HepG2 (cell line): ENCODE measurements at regions not wholly inside any gene's neighbourhood (a gene's known extent, or its start where the extent isn't known, plus 50 kb on each side); places are given as distances from the start of the nearest gene placed in this dataset.

Experiments used
- ATAC-seq: fragments of 200-7000 bp; cut with Tn5 transposase; 3 replicates; pipeline ENCODE4 v1.9.1; 2020; ENCODE audit warnings: mild to moderate bottlenecking, moderate library complexity
- BruUV-seq: library from RNA; stranded (reverse); fragments of 400-500 nt; replicated peaks from 2 replicates; lab custom pipeline; 2021; lab: Mats Ljungman, UMichigan
- CTCF ChIA-PET: fragments of 300-600 bp; formaldehyde crosslinking; extraction: SDS; loops from one replicate; lab custom pipeline; 2021; ENCODE audit warnings: low total read pairs, inconsistent platforms, low intra/inter-chr PET ratio; lab: Yijun Ruan, JAX
- POLR2A ChIA-PET: fragments of 350-600 bp; sonication (Branson Sonifier 250); formaldehyde crosslinking; loops from one replicate; lab custom pipeline; 2020; ENCODE audit warnings: antibody characterized with exemption, inconsistent platforms; lab: Yijun Ruan, JAX
- DNase-seq: peaks from one replicate; pipeline ENCODE4 v3.0.0-alpha.2; 2015; ENCODE audit warnings: low spot score
- FAIRE-seq: peaks from 3 replicates; lab custom pipeline; 2011; peaks lifted over from hg19 to GRCh38; lab: Jason Lieb, UNC
- H2AFZ ChIP-seq: one replicate; pipeline ENCODE4 v1.6.1; 2011; ENCODE audit warnings: low read length, inconsistent platforms
- H3K27ac ChIP-seq: fragments of 300-600 bp; 3 replicates; pipeline ENCODE4 v1.8.0; 2011; ENCODE audit warnings: mixed run types, mild to moderate bottlenecking, mixed read lengths, low read length, inconsistent platforms; ENCODE audit not compliant: insufficient read depth; ENCODE audit errors: extremely low read length
- H3K27me3 ChIP-seq, 2 experiments: fragments of 200-600 bp in 1 of 2; 2 replicates in 1 of 2; 3 replicates in 1 of 2; pipeline versions ENCODE4 v1.6.0 to v1.8.0; 2011; ENCODE audit warnings: low read length in 2 of 2, mild to moderate bottlenecking in 2 of 2, moderate library complexity in 2 of 2, inconsistent platforms in 1 of 2; ENCODE audit not compliant: insufficient read depth in 2 of 2, control insufficient read depth in 1 of 2
- H3K36me3 ChIP-seq, 2 experiments: fragments of 200-600 bp in 1 of 2; replicated peaks in 1 of 2; 2 replicates in 1 of 2; 3 replicates in 1 of 2; pipeline versions ENCODE4 v1.5.1 to v1.8.0; 2011; ENCODE audit warnings: low read length in 2 of 2, inconsistent platforms in 1 of 2; ENCODE audit not compliant: insufficient read depth in 2 of 2, control insufficient read depth in 1 of 2
- H3K4me1 ChIP-seq: 2 replicates; pipeline ENCODE4 v1.5.1; 2012; ENCODE audit warnings: low read length, inconsistent platforms; ENCODE audit not compliant: insufficient read depth
- H3K4me2 ChIP-seq: 2 replicates; pipeline ENCODE4 v1.6.0; 2011; ENCODE audit warnings: low read depth, low read length, inconsistent platforms
- H3K4me3 ChIP-seq, 3 experiments: fragments of 200-600 bp in 1 of 3; sonication (generic), shearing (Covaris generic) in 1 of 3; replicated peaks in 1 of 3; 2 replicates each; pipeline ENCODE4 v1.5.1; 2011 to 2016; ENCODE audit warnings: low read length in 3 of 3, inconsistent platforms in 2 of 3, low read depth in 2 of 3, mild to moderate bottlenecking in 2 of 3, control low read depth in 1 of 3, mixed read lengths in 1 of 3; ENCODE audit not compliant: insufficient read depth in 1 of 3
- H3K79me2 ChIP-seq: one replicate; pipeline ENCODE4 v1.6.1; 2011; ENCODE audit warnings: low read length, inconsistent platforms; ENCODE audit not compliant: insufficient read depth
- H3K9ac ChIP-seq: 2 replicates; pipeline ENCODE4 v1.6.0; 2011; ENCODE audit warnings: mild to moderate bottlenecking, low read depth, low read length, inconsistent platforms; ENCODE audit not compliant: insufficient read depth
- H3K9me3 ChIP-seq: 2 replicates; pipeline ENCODE4 v1.5.1; 2012; ENCODE audit warnings: mild to moderate bottlenecking, low read length
- H4K20me1 ChIP-seq: 2 replicates; pipeline ENCODE4 v1.6.0; 2011; ENCODE audit warnings: inconsistent platforms, mild to moderate bottlenecking, low read length, moderate library complexity; ENCODE audit not compliant: insufficient read depth
- GABPB1 ChIP-seq: IDR thresholded peaks from 2 replicates; pipeline ENCODE4 v1.6.1; 2016; ENCODE audit warnings: mild to moderate bottlenecking, missing genetic modification reagents, moderate library complexity, missing compliant biosample characterization
- HNF4A ChIP-seq: sonication (generic); formaldehyde crosslinking; IDR thresholded peaks from 2 replicates; pipeline ENCODE4 v1.4.0; 2020; ENCODE audit warnings: missing genetic modification reagents
- NR2C2 ChIP-seq: sonication (generic); formaldehyde crosslinking; IDR thresholded peaks from 2 replicates; pipeline ENCODE4 v1.4.0; 2020; ENCODE audit warnings: missing genetic modification reagents, mild to moderate bottlenecking, moderate library complexity, borderline replicate concordance
- NR2F1 ChIP-seq, 2 experiments: fragments of 450-650 bp in 1 of 2; formaldehyde crosslinking in 1 of 2; IDR thresholded peaks; 2 replicates each; pipeline versions ENCODE4 v1.5.0 to v1.6.1; 2016 to 2020; ENCODE audit warnings: mild to moderate bottlenecking in 1 of 2, missing compliant biosample characterization in 1 of 2, missing genetic modification reagents in 1 of 2, moderate library complexity in 1 of 2
- PLRG1 ChIP-seq: fragments of 450-650 bp; conservative IDR thresholded peaks from 2 replicates; pipeline ENCODE4 v1.6.1; 2016
- RBM22 ChIP-seq: fragments of 200-400 bp; formaldehyde crosslinking; optimal IDR thresholded peaks from 2 replicates; pipeline ENCODE3; 2017; ENCODE audit warnings: mild to moderate bottlenecking, low read length, moderate library complexity
- SKIL ChIP-seq: sonication (generic); formaldehyde crosslinking; IDR thresholded peaks from 2 replicates; pipeline ENCODE4 v1.8.0; 2022; ENCODE audit warnings: missing genetic modification reagents, mild to moderate bottlenecking, moderate library complexity, borderline replicate concordance
- ZNF670 ChIP-seq: sonication (generic); formaldehyde crosslinking; IDR thresholded peaks from 2 replicates; pipeline ENCODE4 v1.8.0; 2022; ENCODE audit warnings: mild to moderate bottlenecking, missing genetic modification reagents, borderline replicate concordance
- ZNF770 ChIP-seq: sonication (generic); formaldehyde crosslinking; IDR thresholded peaks from 2 replicates; pipeline ENCODE4 v1.5.0; 2020; ENCODE audit warnings: mild to moderate bottlenecking, missing genetic modification reagents
- ZNF782 ChIP-seq: sonication (generic); formaldehyde crosslinking; IDR thresholded peaks from 2 replicates; pipeline ENCODE4 v1.4.0; 2020; ENCODE audit warnings: missing genetic modification reagents, mild to moderate bottlenecking, borderline replicate concordance
- ZNF784 ChIP-seq: sonication (generic); formaldehyde crosslinking; IDR thresholded peaks from 2 replicates; pipeline ENCODE4 v1.5.1; 2020; ENCODE audit warnings: missing genetic modification reagents, mild to moderate bottlenecking, borderline replicate concordance
- WGBS: methylation state at CpG from one replicate; pipeline ENCODE4 v1.1.6; 2017; ENCODE audit warnings: low lambda C conversion rate; 5-methylcytosine and 5-hydroxymethylcytosine counted together
- in situ Hi-C: cut with HindIII; loops from 2 replicates; pipeline ENCODE4 v1.10.0; 2017; ENCODE audit warnings: low pct_unique_long_range_greater_than_20kb; ENCODE audit not compliant: extremely low pct_ligation_motif_present
- intact Hi-C: fragments of 100-400 bp; cut with micrococcal nuclease; formaldehyde crosslinking; loops from one replicate; pipeline ENCODE4 v1.10.0; 2022; ENCODE audit not compliant: unreplicated experiment
- TF ChIP-seq, protein P1 (sequence below): sonication (generic); formaldehyde crosslinking; IDR thresholded peaks from 2 replicates; pipeline ENCODE4 v1.5.1; 2020; ENCODE audit warnings: mild to moderate bottlenecking, missing genetic modification reagents, moderate library complexity

DNA sequence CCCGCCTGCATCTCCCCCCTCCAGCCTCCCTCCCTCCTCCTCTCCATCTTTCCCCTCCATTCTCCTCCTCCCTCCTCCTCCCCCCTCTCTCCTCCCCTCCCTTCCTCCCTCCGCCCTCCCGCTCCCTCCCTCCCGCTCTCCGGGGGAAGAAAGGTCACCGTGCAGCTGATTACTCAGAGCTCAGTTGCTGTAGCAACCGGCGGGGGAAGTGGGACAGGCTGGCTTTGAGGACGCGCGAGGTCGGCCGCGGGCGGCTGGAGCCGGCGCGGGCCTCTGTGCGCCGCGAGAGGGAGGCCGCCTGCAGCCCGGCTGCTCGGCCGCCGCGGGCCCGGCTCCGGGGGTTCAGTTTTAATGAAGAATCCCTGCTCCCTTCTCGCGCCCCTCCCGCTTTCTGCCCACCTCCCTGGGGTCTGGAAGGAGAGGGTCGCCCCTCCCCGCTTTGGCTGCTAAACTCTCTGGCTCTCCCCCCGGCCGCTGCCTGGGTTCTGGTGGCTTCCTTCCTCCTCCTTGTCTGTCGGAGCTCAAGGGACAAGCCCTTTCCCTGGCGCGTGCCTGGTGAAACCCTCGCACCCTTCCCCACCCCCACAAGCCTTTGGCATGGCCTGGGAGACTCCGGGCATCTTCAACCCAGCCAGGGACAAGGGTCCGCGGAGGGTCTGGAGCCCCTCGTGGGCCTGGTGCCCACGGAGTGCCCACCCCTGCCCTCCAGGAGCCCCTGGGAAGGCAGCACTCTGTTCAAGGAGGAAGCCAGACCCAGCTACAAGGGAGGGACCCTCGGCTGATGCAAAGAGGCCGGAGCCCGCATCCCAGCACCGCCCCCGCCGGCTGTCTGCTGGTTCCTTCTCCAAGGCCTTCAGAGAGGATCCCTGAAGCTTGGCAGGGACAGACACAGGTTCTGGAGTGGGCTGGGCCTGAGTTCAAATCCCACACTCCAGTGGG is 160.3 kb downstream of the C9orf50 start:
- BruUV-seq, result TSS peak; percentile 84
- Histone ChIP-seq H3K4me3 (peak overlapping the region; percentile 49 to 78 (median 57)), H4K20me1 (no peaks in the 10 kb centered on the region), H3K4me2 (peak overlapping the region; percentile 99), H3K79me2 (no peaks in the 10 kb centered on the region), H3K36me3 (no peaks in the 10 kb centered on the region), H3K9ac (peak overlapping the region; percentile 85), H3K9me3 (no peaks in the 10 kb centered on the region), H2AFZ (no peak overlapping the region), H3K27ac (peak overlapping the region; percentile 73), H3K4me1 (peaks cover 47% of the 10 kb centered on the region), H3K27me3 (peaks cover 4 to 10% of the 10 kb centered on the region in 2 experiments; a peak in 3 of 5 replicates)
- CTCF ChIA-PET, result no interaction called here
- POLR2A ChIA-PET, result interaction anchor here (0.6 to 4.3 kb wide), 23 partner anchors 9 to 320 kb away, joined by 3 to 53 read pairs (median 6); partner anchors contain the start of gene IER5L
- ATAC-seq (peak; percentile 82), FAIRE-seq (peak; percentile 66), DNase-seq (peak; percentile 94)
- in situ Hi-C loops (no loop called here), intact Hi-C loops (loop anchor here (1.0 kb wide), 1 partner anchor 147 kb away; no protein-coding TSS in a partner anchor)
- WGBS, result 1% methylated on average over 33 of the region's 51 CpGs
- TF ChIP-seq RBM22 (peak; percentile 88), ZNF670 (CRISPR knock-in tag) (no peak), HNF4A (CRISPR knock-in tag) (peak; percentile 59), NR2C2 (CRISPR knock-in tag) (0 out of 2 replicates have a peak, but pooled peaks have one; percentile 60), NR2F1 (CRISPR knock-in tag; IDR thresholded peaks at IDR 0.05) (peak; percentile 61 to 71; a peak in 2 of 4 replicates), PLRG1 (no peak), ZNF770 (CRISPR knock-in tag) (peak; percentile 78), ZNF782 (CRISPR knock-in tag) (0 out of 2 replicates have a peak, but pooled peaks have one; percentile 63), GABPB1 (CRISPR knock-in tag) (peak; percentile 12; the same call in 1 of the 2 replicates), ZNF784 (CRISPR knock-in tag) (no peak), SKIL (CRISPR knock-in tag) (peak; percentile 74)
- TF ChIP-seq, protein P1, sequence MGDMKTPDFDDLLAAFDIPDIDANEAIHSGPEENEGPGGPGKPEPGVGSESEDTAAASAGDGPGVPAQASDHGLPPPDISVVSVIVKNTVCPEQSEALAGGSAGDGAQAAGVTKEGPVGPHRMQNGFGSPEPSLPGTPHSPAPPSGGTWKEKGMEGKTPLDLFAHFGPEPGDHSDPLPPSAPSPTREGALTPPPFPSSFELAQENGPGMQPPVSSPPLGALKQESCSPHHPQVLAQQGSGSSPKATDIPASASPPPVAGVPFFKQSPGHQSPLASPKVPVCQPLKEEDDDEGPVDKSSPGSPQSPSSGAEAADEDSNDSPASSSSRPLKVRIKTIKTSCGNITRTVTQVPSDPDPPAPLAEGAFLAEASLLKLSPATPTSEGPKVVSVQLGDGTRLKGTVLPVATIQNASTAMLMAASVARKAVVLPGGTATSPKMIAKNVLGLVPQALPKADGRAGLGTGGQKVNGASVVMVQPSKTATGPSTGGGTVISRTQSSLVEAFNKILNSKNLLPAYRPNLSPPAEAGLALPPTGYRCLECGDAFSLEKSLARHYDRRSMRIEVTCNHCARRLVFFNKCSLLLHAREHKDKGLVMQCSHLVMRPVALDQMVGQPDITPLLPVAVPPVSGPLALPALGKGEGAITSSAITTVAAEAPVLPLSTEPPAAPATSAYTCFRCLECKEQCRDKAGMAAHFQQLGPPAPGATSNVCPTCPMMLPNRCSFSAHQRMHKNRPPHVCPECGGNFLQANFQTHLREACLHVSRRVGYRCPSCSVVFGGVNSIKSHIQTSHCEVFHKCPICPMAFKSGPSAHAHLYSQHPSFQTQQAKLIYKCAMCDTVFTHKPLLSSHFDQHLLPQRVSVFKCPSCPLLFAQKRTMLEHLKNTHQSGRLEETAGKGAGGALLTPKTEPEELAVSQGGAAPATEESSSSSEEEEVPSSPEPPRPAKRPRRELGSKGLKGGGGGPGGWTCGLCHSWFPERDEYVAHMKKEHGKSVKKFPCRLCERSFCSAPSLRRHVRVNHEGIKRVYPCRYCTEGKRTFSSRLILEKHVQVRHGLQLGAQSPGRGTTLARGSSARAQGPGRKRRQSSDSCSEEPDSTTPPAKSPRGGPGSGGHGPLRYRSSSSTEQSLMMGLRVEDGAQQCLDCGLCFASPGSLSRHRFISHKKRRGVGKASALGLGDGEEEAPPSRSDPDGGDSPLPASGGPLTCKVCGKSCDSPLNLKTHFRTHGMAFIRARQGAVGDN (CRISPR knock-in tag), result peak; percentile 49
